ENCODE measurements at regions not wholly inside any gene's neighbourhood (a gene's known extent, or its start where the extent isn't known, plus 50 kb on each side); places are given as distances from the start of the nearest gene placed in this dataset.

- DNase-seq: no peak
Measured at GRCh38 chr7:57256637-57257375, 124.6 kb upstream of the ZNF479 start.

GRCh38 chr7:57274535-57275283 is 142.5 kb upstream of the ZNF479 start:
- no peak for DNase-seq

- no peak for DNase-seq
Measured at GRCh38 chr7:57300747-57301146, 149.2 kb upstream of the ZNF716 start.

- DNase-seq: peak in 1 of 2 experiments; percentile 10
Measured at GRCh38 chr7:57305192-57305748, 144.7 kb upstream of the ZNF716 start.

GRCh38 chr7:57308631-57309408 is 141.2 kb upstream of the ZNF716 start:
- DNase-seq: peak; percentile 2 to 39

- no peak for DNase-seq
Measured at GRCh38 chr7:57327081-57327480, 122.9 kb upstream of the ZNF716 start.

- no peak for DNase-seq
Measured at GRCh38 chr7:57328457-57328856, 121.5 kb upstream of the ZNF716 start.

GRCh38 chr7:57328963-57329362 is 121.0 kb upstream of the ZNF716 start:
- no peak for DNase-seq

GRCh38 chr7:57339198-57339944 is 110.6 kb upstream of the ZNF716 start:
- DNase-seq: no peak

- no peak for DNase-seq
Measured at GRCh38 chr7:57342954-57343353, 107.0 kb upstream of the ZNF716 start.

- DNase-seq: no peak
Measured at GRCh38 chr7:57343901-57344622, 105.9 kb upstream of the ZNF716 start.

- no peak for DNase-seq
Measured at GRCh38 chr7:57344957-57345356, 105.0 kb upstream of the ZNF716 start.

- DNase-seq: no peak
Measured at GRCh38 chr7:57348646-57349269, 101.2 kb upstream of the ZNF716 start.

- no peak for DNase-seq
Measured at GRCh38 chr7:57354195-57354594, 95.8 kb upstream of the ZNF716 start.

- no peak for DNase-seq
Measured at GRCh38 chr7:57354679-57355338, 95.2 kb upstream of the ZNF716 start.

GRCh38 chr7:57361406-57361805 is 88.6 kb upstream of the ZNF716 start:
- DNase-seq: no peak

- no peak for DNase-seq
Measured at GRCh38 chr7:57362868-57363267, 87.1 kb upstream of the ZNF716 start.

GRCh38 chr7:57363321-57363720 is 86.7 kb upstream of the ZNF716 start:
- no peak for DNase-seq

- no peak for DNase-seq
Measured at GRCh38 chr7:57364933-57365710, 84.9 kb upstream of the ZNF716 start.

- no peak for DNase-seq
Measured at GRCh38 chr7:57367171-57367570, 82.8 kb upstream of the ZNF716 start.
